HEK293 (cell line): ENCODE measurements at regions not wholly inside any gene's neighbourhood (a gene's known extent, or its start where the extent isn't known, plus 50 kb on each side); places are given as distances from the start of the nearest gene placed in this dataset.

ENCODE experiments used
- CTCF ChIA-PET: fragments of 350-600 bp; formaldehyde crosslinking; extraction: SDS; loops from one replicate; lab custom pipeline; 2021; ENCODE audit warnings: antibody characterized with exemption; lab: Yijun Ruan, JAX
- POLR2A ChIA-PET: fragments of 300-600 bp; formaldehyde crosslinking; extraction: SDS; loops from one replicate; lab custom pipeline; 2020; ENCODE audit warnings: antibody characterized with exemption, inconsistent platforms; lab: Yijun Ruan, JAX
- H3K27ac ChIP-seq: fragments of 200-500 bp; sonication (Bioruptor generic); 2 replicates; pipeline ENCODE4 v1.5.1; 2014; ENCODE audit warnings: low read depth, low read length, control low read depth, inconsistent platforms; ENCODE audit errors: extremely low read depth
- H3K36me3 ChIP-seq, 2 experiments: fragments of 200-500 bp in 1 of 2; sonication (Bioruptor generic) in 1 of 2; 1 replicate in 1 of 2; 2 replicates in 1 of 2; pipeline ENCODE4 v1.5.1; 2014 to 2017; ENCODE audit warnings: inconsistent platforms in 2 of 2, low read length in 2 of 2; ENCODE audit not compliant: control insufficient read depth in 2 of 2, insufficient read depth in 1 of 2
- H3K4me1 ChIP-seq: fragments of 200-500 bp; sonication (Bioruptor generic); 2 replicates; pipeline ENCODE4 v1.5.1; 2014; ENCODE audit warnings: mild to moderate bottlenecking, low read length, inconsistent platforms; ENCODE audit not compliant: control insufficient read depth, insufficient read depth
- H3K4me3 ChIP-seq: 2 replicates; pipeline ENCODE4 v1.5.1; 2011; ENCODE audit warnings: low read depth, mild to moderate bottlenecking, control low read depth, low read length, moderate library complexity
- H3K9me3 ChIP-seq: fragments of 200-500 bp; sonication (Bioruptor generic); 2 replicates; pipeline ENCODE4 v1.5.1; 2014; ENCODE audit warnings: low read depth, low read length, inconsistent platforms; ENCODE audit not compliant: control insufficient read depth, insufficient read depth
- ATF2 ChIP-seq: fragments of 450-650 bp; formaldehyde crosslinking; IDR thresholded peaks from 2 replicates; pipeline ENCODE4 v1.5.1; 2016; ENCODE audit warnings: missing biosample characterization, missing genetic modification characterization, low read depth
- KLF1 ChIP-seq: fragments of 450-650 bp; formaldehyde crosslinking; IDR thresholded peaks from 2 replicates; pipeline ENCODE4 v1.5.1; 2016; ENCODE audit warnings: missing biosample characterization, missing genetic modification characterization
- KLF9 ChIP-seq: fragments of 450-650 bp; formaldehyde crosslinking; IDR thresholded peaks from 2 replicates; pipeline ENCODE4 v1.5.1; 2016; ENCODE audit warnings: missing biosample characterization, missing genetic modification characterization, low read depth
- PATZ1 ChIP-seq: fragments of 450-650 bp; formaldehyde crosslinking; IDR thresholded peaks from 2 replicates; pipeline ENCODE4 v1.5.1; 2016; ENCODE audit warnings: missing biosample characterization, missing genetic modification characterization
- PBX3 ChIP-seq: sonication (generic); formaldehyde crosslinking; IDR thresholded peaks from 2 replicates; pipeline ENCODE4 v1.8.1; 2022; ENCODE audit warnings: mild to moderate bottlenecking, moderate library complexity, missing genetic modification reagents
- SP3 ChIP-seq: fragments of 450-650 bp; formaldehyde crosslinking; IDR thresholded peaks from 2 replicates; pipeline ENCODE4 v1.5.1; 2016; ENCODE audit warnings: missing biosample characterization, missing genetic modification characterization
- TRIM28 ChIP-seq: IDR thresholded peaks from 2 replicates; pipeline ENCODE4 v1.6.1; 2011; ENCODE audit warnings: low read length, control low read depth, borderline replicate concordance
- WT1 ChIP-seq: fragments of 450-650 bp; formaldehyde crosslinking; IDR thresholded peaks from 2 replicates; pipeline ENCODE4 v1.5.1; 2016; ENCODE audit warnings: missing biosample characterization, missing genetic modification characterization
- ZBTB48 ChIP-seq: fragments of 450-650 bp; formaldehyde crosslinking; IDR thresholded peaks from 2 replicates; pipeline ENCODE4 v1.5.1; 2016; ENCODE audit warnings: missing biosample characterization, missing genetic modification characterization
- ZFP37 ChIP-seq: fragments of 450-650 bp; formaldehyde crosslinking; IDR thresholded peaks from 2 replicates; pipeline ENCODE4 v1.5.1; 2016; ENCODE audit warnings: missing biosample characterization, missing genetic modification characterization
- ZNF121 ChIP-seq: fragments of 450-650 bp; formaldehyde crosslinking; IDR thresholded peaks from 2 replicates; pipeline ENCODE4 v1.5.1; 2016; ENCODE audit warnings: missing biosample characterization, missing genetic modification characterization
- ZNF133 ChIP-seq: fragments of 450-650 bp; formaldehyde crosslinking; IDR thresholded peaks from 2 replicates; pipeline ENCODE4 v1.5.1; 2016; ENCODE audit warnings: missing biosample characterization, missing genetic modification characterization
- ZNF169 ChIP-seq: fragments of 450-650 bp; formaldehyde crosslinking; IDR thresholded peaks from 2 replicates; pipeline ENCODE4 v1.5.1; 2016; ENCODE audit warnings: missing biosample characterization, missing genetic modification characterization
- ZNF18 ChIP-seq: fragments of 450-650 bp; formaldehyde crosslinking; IDR thresholded peaks from 2 replicates; pipeline ENCODE4 v1.5.1; 2016; ENCODE audit warnings: missing biosample characterization, missing genetic modification characterization
- ZNF202 ChIP-seq: fragments of 450-650 bp; formaldehyde crosslinking; IDR thresholded peaks from 2 replicates; pipeline ENCODE4 v1.5.1; 2016; ENCODE audit warnings: missing biosample characterization, missing genetic modification characterization, borderline replicate concordance
- ZNF266 ChIP-seq: fragments of 450-650 bp; formaldehyde crosslinking; IDR thresholded peaks from 2 replicates; pipeline ENCODE4 v1.5.1; 2016; ENCODE audit warnings: missing biosample characterization, missing genetic modification characterization, low read depth
- ZNF37A ChIP-seq: fragments of 450-650 bp; IDR thresholded peaks from 2 replicates; pipeline ENCODE4 v1.5.1; 2018; ENCODE audit warnings: missing biosample characterization, missing genetic modification characterization
- ZNF398 ChIP-seq: fragments of 450-650 bp; formaldehyde crosslinking; IDR thresholded peaks from 2 replicates; pipeline ENCODE4 v1.5.1; 2017; ENCODE audit warnings: missing biosample characterization, missing genetic modification characterization
- ZNF473 ChIP-seq: fragments of 450-650 bp; formaldehyde crosslinking; IDR thresholded peaks from 2 replicates; pipeline ENCODE4 v1.5.1; 2017; ENCODE audit warnings: missing biosample characterization, missing genetic modification characterization
- ZNF558 ChIP-seq: fragments of 450-650 bp; formaldehyde crosslinking; IDR thresholded peaks from 2 replicates; pipeline ENCODE4 v1.5.1; 2016; ENCODE audit warnings: missing biosample characterization, missing genetic modification characterization
- ZNF585B ChIP-seq: fragments of 450-650 bp; formaldehyde crosslinking; IDR thresholded peaks from 2 replicates; pipeline ENCODE4 v1.5.1; 2016; ENCODE audit warnings: missing biosample characterization, missing genetic modification characterization
- ZNF654 ChIP-seq: fragments of 450-650 bp; formaldehyde crosslinking; IDR thresholded peaks from 2 replicates; pipeline ENCODE4 v1.5.1; 2016; ENCODE audit warnings: low read depth, missing biosample characterization, missing genetic modification characterization
- ZNF664 ChIP-seq: fragments of 450-650 bp; formaldehyde crosslinking; IDR thresholded peaks from 2 replicates; pipeline ENCODE4 v1.5.1; 2016; ENCODE audit warnings: missing biosample characterization, missing genetic modification characterization
- ZNF692 ChIP-seq: fragments of 450-650 bp; formaldehyde crosslinking; IDR thresholded peaks from 2 replicates; pipeline ENCODE4 v1.5.1; 2016; ENCODE audit warnings: missing biosample characterization, missing genetic modification characterization
- ZNF768 ChIP-seq: fragments of 450-650 bp; formaldehyde crosslinking; IDR thresholded peaks from 2 replicates; pipeline ENCODE4 v1.5.1; 2018; ENCODE audit warnings: missing biosample characterization, mild to moderate bottlenecking, missing genetic modification characterization
- ZNF785 ChIP-seq: fragments of 450-650 bp; formaldehyde crosslinking; IDR thresholded peaks from 2 replicates; pipeline ENCODE4 v1.5.1; 2016; ENCODE audit warnings: missing biosample characterization, missing genetic modification characterization

- Histone ChIP-seq H3K4me3 (no peak overlapping the region), H3K4me1 (no peaks in the 10 kb centered on the region), H3K36me3 (no peaks in the 10 kb centered on the region), H3K27ac (no peak overlapping the region), H3K9me3 (no peaks in the 10 kb centered on the region)
- POLR2A ChIA-PET: no interaction called here
- CTCF ChIA-PET: no interaction called here
- TF ChIP-seq PATZ1 (tag by site-specific recombination): no peak
- TF ChIP-seq ATF2: no peak
- no peak for TF ChIP-seq ZNF169 (tag by site-specific recombination)
- TF ChIP-seq ZBTB48 (tag by site-specific recombination): no peak
- no peak for TF ChIP-seq ZNF558 (tag by site-specific recombination)
- TF ChIP-seq ZNF266 (tag by site-specific recombination): no peak
- no peak for TF ChIP-seq ZNF654 (tag by site-specific recombination)
- TF ChIP-seq ZNF37A (tag by site-specific recombination): no peak
- TF ChIP-seq ZNF768 (tag by site-specific recombination): no peak
- no peak for TF ChIP-seq KLF1 (tag by site-specific recombination)
- no peak for TF ChIP-seq ZNF585B
- TF ChIP-seq ZNF473 (tag by site-specific recombination): no peak
- no peak for TF ChIP-seq ZNF692 (tag by site-specific recombination)
- TF ChIP-seq ZNF121 (tag by site-specific recombination): no peak
These were observed 370.3 kb downstream of the HTR1B start for GRCh38 chr6:77092971-77093370.

- POLR2A ChIA-PET: no interaction called here
- CTCF ChIA-PET: no interaction called here
- Histone ChIP-seq H3K27ac (no peak overlapping the region), H3K4me3 (no peak overlapping the region), H3K4me1 (no peaks in the 10 kb centered on the region), H3K9me3 (no peaks in the 10 kb centered on the region), H3K36me3 (no peaks in the 10 kb centered on the region)
- no peak for TF ChIP-seq PBX3 (CRISPR knock-in tag)
- TF ChIP-seq SP3 (tag by site-specific recombination): no peak
- no peak for TF ChIP-seq KLF9
- no peak for TF ChIP-seq ZNF664 (tag by site-specific recombination)
- no peak for TF ChIP-seq ZNF266 (tag by site-specific recombination)
- no peak for TF ChIP-seq WT1 (tag by site-specific recombination)
- no peak for TF ChIP-seq ZNF398
- no peak for TF ChIP-seq ZNF133 (tag by site-specific recombination)
- no peak for TF ChIP-seq ZNF785 (tag by site-specific recombination)
- TF ChIP-seq TRIM28: no peak
- no peak for TF ChIP-seq ZNF202 (tag by site-specific recombination)
- TF ChIP-seq ZNF18 (tag by site-specific recombination): no peak
- no peak for TF ChIP-seq ZFP37 (tag by site-specific recombination)
These were observed 373.5 kb downstream of the HTR1B start for GRCh38 chr6:77089776-77090175.
